Sigmoid colon (tissue), 6 donors: ENCODE measurements at regions not wholly inside any gene's neighbourhood (a gene's known extent, or its start where the extent isn't known, plus 50 kb on each side); places are given as distances from the start of the nearest gene placed in this dataset.

ENCODE experiments used
- DNase-seq: peaks from one replicate; pipeline ENCODE4 v3.0.0-alpha.2; 2019
- H3K27ac ChIP-seq, 4 donors: fragments of 200-600 bp; sonication (generic); one replicate each; pipeline ENCODE4 v1.5.1; 2016 to 2019; ENCODE audit warnings: mild to moderate bottlenecking in 1 of 4
- H3K27me3 ChIP-seq, 3 donors: fragments of 200-600 bp; sonication (generic); one replicate each; pipeline ENCODE4 v1.5.1; 2019; ENCODE audit warnings: mild to moderate bottlenecking in 1 of 3
- H3K36me3 ChIP-seq, 4 donors: fragments of 200-600 bp; sonication (generic); one replicate each; pipeline ENCODE4 v1.5.1; 2016 to 2019
- H3K4me1 ChIP-seq, 4 donors: fragments of 200-600 bp; sonication (generic); one replicate each; pipeline ENCODE4 v1.5.1; 2017 to 2019
- H3K4me3 ChIP-seq, 4 donors: fragments of 200-600 bp; sonication (generic); one replicate each; pipeline ENCODE4 v1.5.1; 2017 to 2019; ENCODE audit warnings: mild to moderate bottlenecking in 2 of 4, moderate library complexity in 1 of 4
- H3K9me3 ChIP-seq, 4 donors: fragments of 200-600 bp in 3 of 4; sonication (generic) in 3 of 4; one replicate each; pipeline versions ENCODE4 v1.5.1 to v1.6.1; 2013 to 2019
- CTCF ChIP-seq, 4 experiments: fragments of 450-650 bp in 3 of 4; fragments of 200-600 bp in 1 of 4; IDR thresholded peaks; one replicate each; pipeline ENCODE4 v1.5.1; 2016 to 2019; ENCODE audit warnings: antibody characterized with exemption in 4 of 4, mild to moderate bottlenecking in 3 of 4, moderate library complexity in 2 of 4
- EP300 ChIP-seq, 4 donors: sonication (generic); formaldehyde crosslinking; IDR thresholded peaks; one replicate each; pipeline ENCODE4 v1.6.1; 2017; ENCODE audit warnings: antibody characterized with exemption in 4 of 4
- POLR2A ChIP-seq, 2 donors: fragments of 450-650 bp; IDR thresholded peaks; one replicate each; pipeline ENCODE4 v1.6.1; 2016; ENCODE audit warnings: antibody characterized with exemption in 2 of 2, mild to moderate bottlenecking in 2 of 2, moderate library complexity in 2 of 2
- POLR2AphosphoS5 ChIP-seq, 4 donors: sonication (generic); formaldehyde crosslinking; IDR thresholded peaks; one replicate each; pipeline ENCODE4 v1.6.1; 2017; ENCODE audit warnings: antibody characterized with exemption in 4 of 4
- WGBS, 2 donors: extraction: QIAGEN DNeasy Blood & Tissue Kit; methylation state at CpG; one replicate each; pipeline ENCODE4 v1.1.7; 2013; 5-methylcytosine and 5-hydroxymethylcytosine counted together
- intact Hi-C: fragments of 100-400 bp; cut with DNase I; formaldehyde crosslinking; loops from one replicate; pipeline ENCODE4 v1.15.1; 2023
- donor health status: healthy with polysubstance abuse.
- donor health status: healthy.

GRCh38 chr7:22922307-22922706, 91.6 kb downstream of the HYCC1 start:
- DNase-seq: no peak
- Histone ChIP-seq H3K9me3 (no peaks in the 10 kb centered on the region), H3K4me3 (no peak overlapping the region), H3K36me3 (no peaks in the 10 kb centered on the region), H3K27ac (no peak overlapping the region), H3K27me3 (no peaks in the 10 kb centered on the region), H3K4me1 (no peaks in the 10 kb centered on the region)
- intact Hi-C loops: no loop called here
- 78 to 91% methylated on average over 2 of the region's 2 CpGs for WGBS, 2 donors
- TF ChIP-seq EP300 (IDR thresholded peaks at IDR 0.05): no peak
- TF ChIP-seq POLR2A (IDR thresholded peaks at IDR 0.05): no peak
- no peak for TF ChIP-seq CTCF (IDR thresholded peaks at IDR 0.05)
- TF ChIP-seq POLR2AphosphoS5 (IDR thresholded peaks at IDR 0.05): no peak

- intact Hi-C loops: no loop called here
- H3K27me3 ChIP-seq: no peaks in the 10 kb centered on the region
- WGBS, 2 donors: 50 to 70% methylated on average over 1 of the region's 1 CpG
Observed at GRCh38 chr7:22921386-22922086, 92.4 kb downstream of the HYCC1 start.

DNA sequence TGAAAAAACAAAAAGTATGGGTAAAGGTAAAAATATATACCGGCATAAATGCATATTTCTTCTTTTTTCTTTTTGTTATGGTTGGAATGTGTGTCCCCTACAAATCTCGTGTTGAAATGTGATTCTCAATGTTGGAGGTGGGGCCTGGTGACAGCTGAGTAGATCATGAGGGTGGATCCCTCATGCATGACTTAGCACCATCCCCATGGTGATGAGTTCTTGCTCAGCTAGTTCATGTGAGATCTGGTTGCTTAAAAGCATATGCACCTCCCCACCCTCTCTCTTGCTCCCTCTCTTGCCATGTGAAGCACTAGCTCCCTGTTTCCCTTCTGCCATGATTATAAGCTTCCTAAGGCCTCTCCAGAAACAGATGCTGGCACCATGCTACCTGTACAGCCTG, 93.3 kb downstream of the HYCC1 start:
- H3K27ac ChIP-seq: no peak overlapping the region
- WGBS, 2 donors: 59 to 84% methylated on average over 2 of the region's 2 CpGs
- DNase-seq: no peak
- no peaks in the 10 kb centered on the region for H3K36me3 ChIP-seq
- no peaks in the 10 kb centered on the region for H3K27me3 ChIP-seq
- H3K9me3 ChIP-seq: no peaks in the 10 kb centered on the region
- no peaks in the 10 kb centered on the region for H3K4me1 ChIP-seq
- no peak overlapping the region for H3K4me3 ChIP-seq
- TF ChIP-seq EP300 (IDR thresholded peaks at IDR 0.05): no peak
- no peak for TF ChIP-seq CTCF (IDR thresholded peaks at IDR 0.05)
- no peak for TF ChIP-seq POLR2AphosphoS5 (IDR thresholded peaks at IDR 0.05)
- intact Hi-C loops: no loop called here

More at GRCh38 chr7:22921386-22922086, 92.4 kb downstream of the HYCC1 start:
- Histone ChIP-seq H3K4me3 (no peak overlapping the region), H3K4me1 (no peaks in the 10 kb centered on the region), H3K36me3 (no peaks in the 10 kb centered on the region), H3K27ac (no peak overlapping the region), H3K9me3 (no peaks in the 10 kb centered on the region)
- DNase-seq: no peak
- TF ChIP-seq POLR2AphosphoS5 (IDR thresholded peaks at IDR 0.05): no peak
- no peak for TF ChIP-seq POLR2A (IDR thresholded peaks at IDR 0.05)

- 94 to 97% methylated on average over 4 of the region's 4 CpGs for WGBS, 2 donors
- Histone ChIP-seq H3K27me3 (no peaks in the 10 kb centered on the region), H3K36me3 (no peaks in the 10 kb centered on the region), H3K9me3 (no peaks in the 10 kb centered on the region), H3K4me1 (no peaks in the 10 kb centered on the region), H3K4me3 (no peak overlapping the region), H3K27ac (no peak overlapping the region)
- intact Hi-C loops: no loop called here
- DNase-seq: no peak
- TF ChIP-seq EP300 (IDR thresholded peaks at IDR 0.05) (no peak), CTCF (IDR thresholded peaks at IDR 0.05) (no peak), POLR2AphosphoS5 (IDR thresholded peaks at IDR 0.05) (no peak), POLR2A (IDR thresholded peaks at IDR 0.05) (no peak)
Observed at GRCh38 chr7:22913158-22913557, 90.5 kb upstream of the TOMM7 start.

DNA sequence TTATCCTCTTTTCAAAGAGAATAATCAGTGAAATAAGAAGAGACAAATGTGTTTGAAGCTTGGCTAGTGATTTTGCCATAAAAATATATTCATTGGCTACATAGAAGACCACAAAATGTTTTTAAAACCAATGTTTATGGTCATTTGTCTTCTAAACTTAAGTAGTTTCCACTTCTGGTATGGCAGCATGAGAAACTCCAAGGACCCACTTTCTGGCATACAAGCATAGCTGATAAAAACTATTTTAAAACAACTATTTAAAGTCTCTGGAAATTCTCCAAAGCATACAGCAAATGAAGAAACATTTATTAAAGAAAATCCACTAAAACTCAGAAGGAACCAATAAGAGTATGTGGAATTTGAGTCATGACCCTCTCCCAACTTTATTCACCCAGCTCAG, 89.2 kb upstream of the TOMM7 start:
- no peaks in the 10 kb centered on the region for H3K36me3 ChIP-seq
- no peaks in the 10 kb centered on the region for H3K27me3 ChIP-seq
- no peak for DNase-seq
- no peak for TF ChIP-seq POLR2AphosphoS5 (IDR thresholded peaks at IDR 0.05)
- TF ChIP-seq EP300 (IDR thresholded peaks at IDR 0.05): no peak
- TF ChIP-seq POLR2A (IDR thresholded peaks at IDR 0.05): no peak
- H3K9me3 ChIP-seq: no peaks in the 10 kb centered on the region
- no peak overlapping the region for H3K27ac ChIP-seq
- H3K4me1 ChIP-seq: no peaks in the 10 kb centered on the region
- no peak overlapping the region for H3K4me3 ChIP-seq
- intact Hi-C loops: no loop called here

DNA sequence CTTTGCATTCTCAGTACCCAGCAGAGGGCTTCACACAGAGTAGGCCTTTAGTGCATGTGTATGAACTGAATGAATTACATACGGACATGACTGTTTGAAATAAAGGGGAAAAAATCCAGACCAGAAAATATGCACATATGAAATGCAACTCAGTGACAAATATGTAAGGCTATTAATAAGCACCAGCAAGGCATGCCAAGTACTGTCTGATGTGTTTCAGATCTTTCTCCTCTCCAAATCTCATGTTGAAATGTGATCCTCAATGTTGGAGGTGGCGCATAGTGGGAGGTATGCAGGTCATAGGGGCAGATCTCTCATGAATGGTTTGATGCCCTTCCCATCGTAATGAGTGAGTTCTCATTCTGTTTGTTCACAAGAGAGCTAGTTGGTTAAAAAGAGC, 87.3 kb upstream of the TOMM7 start:
- Histone ChIP-seq H3K4me1 (no peaks in the 10 kb centered on the region), H3K36me3 (no peaks in the 10 kb centered on the region), H3K27me3 (no peaks in the 10 kb centered on the region), H3K4me3 (no peak overlapping the region), H3K27ac (no peak overlapping the region), H3K9me3 (no peaks in the 10 kb centered on the region)
- DNase-seq: no peak
- 85 to 90% methylated on average over 3 of the region's 3 CpGs for WGBS, 2 donors
- no peak for TF ChIP-seq POLR2AphosphoS5 (IDR thresholded peaks at IDR 0.05)
- TF ChIP-seq CTCF (IDR thresholded peaks at IDR 0.05): no peak
- TF ChIP-seq EP300 (IDR thresholded peaks at IDR 0.05): no peak
- no peak for TF ChIP-seq POLR2A (IDR thresholded peaks at IDR 0.05)
- intact Hi-C loops: no loop called here
